SK-N-MC (cell line): ENCODE measurements at regions not wholly inside any gene's neighbourhood (a gene's known extent, or its start where the extent isn't known, plus 50 kb on each side); places are given as distances from the start of the nearest gene placed in this dataset.

Source experiments
- EZH2 ChIP-seq: fragments of 200-600 bp; sonication (generic); IDR thresholded peaks from one replicate; pipeline ENCODE4 v1.6.1; 2017; ENCODE audit warnings: antibody characterized with exemption
- FOXP2 ChIP-seq: optimal IDR thresholded peaks from 2 replicates; pipeline ENCODE3; 2011; ENCODE audit warnings: mild to moderate bottlenecking, moderate library complexity; ENCODE audit not compliant: insufficient read depth; ENCODE audit errors: extremely low read length, control extremely low read depth
- POLR2AphosphoS5 ChIP-seq: IDR thresholded peaks from 2 replicates; pipeline ENCODE4 v1.6.1; 2012; ENCODE audit warnings: mild to moderate bottlenecking, low read depth, low read length, borderline replicate concordance

DNA sequence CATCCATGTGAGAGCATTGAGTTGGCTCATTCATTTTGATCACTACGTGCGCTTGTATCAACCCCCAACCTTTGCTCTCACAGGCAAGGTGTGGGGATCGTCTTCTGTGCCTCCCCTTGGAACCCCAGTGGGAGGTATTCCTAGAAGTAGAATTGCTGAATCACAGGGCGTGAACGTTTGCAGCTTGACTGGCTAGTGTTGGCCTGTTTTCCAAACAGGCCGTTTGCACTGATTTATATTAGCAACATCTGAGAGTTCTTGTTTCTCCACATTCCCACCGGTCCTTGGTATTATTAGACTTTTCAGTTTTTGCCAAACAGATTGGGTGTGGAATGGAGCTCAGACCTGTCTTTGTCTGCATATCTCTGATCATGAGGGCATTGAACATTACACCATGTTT, 288.6 kb upstream of the PWP1 start:
- TF ChIP-seq FOXP2 (no peak), EZH2 (no peak), POLR2AphosphoS5 (no peak)
